ENCODE measurements at regions not wholly inside any gene's neighbourhood (a gene's known extent, or its start where the extent isn't known, plus 50 kb on each side); places are given as distances from the start of the nearest gene placed in this dataset.
"Not testable (repeated sequence)": the region's sequence is repeated elsewhere in the genome, so short reads cannot be mapped to it uniquely, and the experiment has no call there.

DNA sequence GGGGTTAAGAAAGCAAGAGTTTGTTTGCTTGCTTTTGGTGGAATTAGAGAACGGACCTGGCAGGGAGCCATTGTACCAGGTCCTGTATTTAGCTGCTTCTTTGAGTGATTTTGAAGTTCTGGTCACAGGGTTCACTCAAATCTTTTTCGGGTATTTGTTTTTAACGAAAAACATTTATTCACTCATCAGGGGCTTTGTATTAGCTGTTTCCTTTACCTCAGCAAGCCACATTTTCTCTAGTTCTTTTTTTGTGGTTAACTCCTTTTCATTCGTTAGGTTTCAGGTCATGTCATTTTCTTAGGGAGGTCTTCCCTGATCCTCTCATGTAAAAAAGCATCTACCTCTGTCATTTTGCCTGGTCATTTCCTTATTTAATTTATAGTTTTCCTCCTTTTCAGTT is 1502.2 kb downstream of the GRIK2 start:
- DNase-seq, result no peak

DNA sequence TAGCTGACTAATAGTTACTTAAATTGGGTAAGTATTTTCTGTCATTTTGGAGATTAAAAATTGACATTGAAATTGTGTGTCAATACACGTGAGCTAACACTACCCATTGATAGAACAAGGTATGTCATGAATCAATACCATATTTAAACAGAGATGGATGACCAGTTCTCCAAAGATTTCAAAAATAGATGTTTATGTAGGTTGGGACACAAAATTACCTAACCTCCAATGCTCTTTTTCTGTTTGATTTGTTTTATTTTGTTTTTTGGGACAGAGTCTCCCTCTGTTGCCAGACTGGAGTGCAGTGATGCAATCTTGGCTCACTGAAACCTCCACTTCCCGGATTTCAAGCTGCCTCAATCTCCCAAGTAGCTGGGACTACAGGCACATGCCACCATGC is 1491.7 kb downstream of the GRIK2 start:
- DNase-seq, result no peak

DNA sequence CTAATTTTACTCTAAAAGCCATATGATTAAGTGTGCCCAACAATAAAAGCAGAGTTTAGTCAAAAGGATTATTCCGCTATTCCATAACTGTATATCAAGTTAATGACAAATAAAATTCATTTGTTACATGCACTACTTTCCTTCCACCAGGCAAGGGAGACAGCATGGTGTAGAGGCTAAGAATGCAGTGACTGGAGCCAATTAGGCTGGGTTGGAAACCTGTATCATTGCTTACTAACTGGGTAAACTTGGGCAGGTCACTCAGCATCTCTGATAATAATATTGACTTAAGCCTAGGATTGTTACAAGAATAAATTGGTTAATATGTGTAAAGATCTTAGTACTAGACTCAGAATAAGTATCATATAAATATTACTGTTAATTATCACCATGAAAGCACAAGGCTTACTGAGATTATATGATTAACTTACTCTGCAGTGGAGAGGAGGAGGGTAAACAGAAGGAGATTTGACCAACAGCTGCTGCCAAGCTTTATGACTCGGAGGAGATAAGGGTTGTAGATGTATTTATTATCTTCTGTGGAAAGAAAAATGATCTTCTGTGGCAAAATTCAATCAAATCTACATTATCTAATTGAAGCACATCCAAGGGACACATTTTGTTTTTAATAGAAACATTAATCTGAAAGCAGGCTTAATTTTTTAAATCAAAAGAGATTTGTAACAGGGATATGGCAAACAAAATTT is 1459.9 kb downstream of the GRIK2 start:
- no peak for DNase-seq

DNA sequence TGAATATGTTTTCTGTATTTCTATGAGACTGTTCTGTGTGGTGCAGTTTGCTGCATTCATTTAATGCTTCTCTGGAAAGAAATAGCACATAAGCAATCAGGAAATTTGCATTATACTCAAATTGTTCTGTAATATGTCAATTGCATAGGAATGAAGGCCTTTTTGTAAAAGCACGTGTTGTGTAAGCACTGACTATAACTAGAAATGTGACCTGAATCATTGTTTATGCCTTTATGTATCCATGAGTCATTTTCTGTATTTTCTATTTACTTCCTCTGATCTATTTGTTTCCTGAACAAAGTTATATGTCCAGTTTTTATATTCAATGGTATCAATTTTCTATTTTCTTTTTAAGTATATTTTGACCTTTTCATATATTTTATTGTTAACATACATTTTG is 1455.3 kb downstream of the GRIK2 start:
- DNase-seq, result no peak

DNA sequence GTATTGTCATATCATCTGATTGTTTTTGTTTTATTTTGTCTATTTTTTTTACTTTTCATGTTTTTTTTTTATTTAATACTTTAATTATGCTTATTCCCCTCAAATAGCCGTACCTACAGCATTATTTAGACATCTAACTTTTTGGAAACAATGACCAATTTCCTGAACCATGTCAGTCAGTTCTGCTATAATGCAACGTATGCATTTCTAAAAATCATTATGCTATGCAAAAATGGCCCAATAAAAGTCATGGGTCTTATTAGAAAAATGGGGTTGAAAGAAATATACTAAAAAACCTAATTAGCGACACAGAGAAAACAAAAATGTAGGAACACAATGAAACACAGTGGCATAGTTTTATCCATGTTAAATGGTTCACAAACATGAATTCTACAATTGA is 1454.7 kb downstream of the GRIK2 start:
- no peak for DNase-seq

DNA sequence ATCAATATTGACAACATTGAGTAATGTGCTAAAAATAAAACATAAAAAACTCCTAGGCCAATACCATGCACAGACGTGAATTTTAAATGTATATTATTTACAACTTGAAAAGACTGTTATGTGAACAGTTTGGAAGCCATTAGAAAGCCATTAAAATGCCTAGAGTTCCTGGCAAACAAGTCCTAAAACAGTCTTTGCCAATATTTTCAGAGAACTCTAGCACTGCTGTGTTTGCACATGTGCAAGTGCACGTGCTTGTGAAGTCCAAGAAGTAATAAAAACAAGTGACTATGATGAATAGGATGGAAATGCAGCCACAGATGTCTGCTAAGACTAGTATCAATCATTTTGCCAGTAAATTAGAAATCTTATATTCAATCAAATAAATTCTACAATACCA is 1447.6 kb downstream of the GRIK2 start:
- DNase-seq, result no peak

DNA sequence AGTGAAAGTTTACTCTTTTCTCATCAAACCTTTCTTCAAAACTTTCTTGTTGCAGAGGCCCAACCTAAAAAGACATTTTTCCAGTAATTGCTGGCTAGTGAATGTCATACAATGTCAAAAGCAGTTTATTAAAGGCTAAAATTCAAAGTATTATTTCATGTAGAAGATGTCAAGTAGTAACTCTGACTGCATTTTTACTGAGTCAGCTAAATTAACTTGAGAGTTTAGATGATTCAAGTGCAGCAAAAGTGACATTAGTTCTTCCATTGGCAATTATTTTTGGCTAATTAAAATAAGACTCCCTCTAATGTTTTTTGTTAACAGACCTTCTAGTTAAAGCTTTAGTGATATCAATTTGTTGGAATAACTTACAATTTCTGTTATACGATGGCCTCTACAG is 1438.5 kb downstream of the GRIK2 start:
- DNase-seq, result no peak

DNA sequence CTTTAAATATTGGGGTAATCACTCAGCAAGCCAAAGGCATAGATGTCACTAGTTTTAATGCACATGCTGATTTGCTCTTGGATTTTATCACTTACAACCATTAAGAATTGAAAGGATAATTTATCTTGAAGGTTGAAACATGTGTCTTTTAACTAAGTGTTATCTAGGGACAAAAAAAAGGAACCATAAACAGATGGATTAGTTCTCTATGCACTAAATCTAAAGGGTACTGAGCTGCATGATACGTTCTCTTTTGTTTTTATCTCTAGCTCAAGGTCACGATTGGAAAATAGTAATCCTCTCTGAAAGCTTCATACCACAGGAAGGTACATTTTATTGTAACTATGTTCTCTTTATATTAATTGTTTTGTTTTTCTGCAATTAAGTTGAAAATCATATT is 1426.6 kb downstream of the GRIK2 start:
- no peak for DNase-seq

DNA sequence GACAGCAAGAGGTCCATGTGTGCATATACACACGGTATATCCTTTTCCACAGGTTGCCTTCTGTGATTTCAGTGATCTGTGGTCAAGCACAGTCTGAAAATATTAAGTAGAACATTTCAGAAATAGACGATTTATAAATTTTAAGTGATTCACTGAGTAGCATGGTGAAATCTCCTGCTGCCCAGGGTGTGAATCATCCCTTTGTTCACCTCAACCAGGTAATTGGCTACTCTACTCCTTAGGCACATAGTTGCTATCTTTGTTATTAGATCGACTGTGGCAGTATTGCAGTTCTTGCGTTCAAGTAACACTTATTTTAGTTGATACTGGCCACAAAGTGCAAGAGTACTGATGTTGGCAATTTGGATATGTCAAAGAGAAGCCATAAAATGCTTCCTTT is 1421.7 kb downstream of the GRIK2 start:
- DNase-seq, result no peak

DNA sequence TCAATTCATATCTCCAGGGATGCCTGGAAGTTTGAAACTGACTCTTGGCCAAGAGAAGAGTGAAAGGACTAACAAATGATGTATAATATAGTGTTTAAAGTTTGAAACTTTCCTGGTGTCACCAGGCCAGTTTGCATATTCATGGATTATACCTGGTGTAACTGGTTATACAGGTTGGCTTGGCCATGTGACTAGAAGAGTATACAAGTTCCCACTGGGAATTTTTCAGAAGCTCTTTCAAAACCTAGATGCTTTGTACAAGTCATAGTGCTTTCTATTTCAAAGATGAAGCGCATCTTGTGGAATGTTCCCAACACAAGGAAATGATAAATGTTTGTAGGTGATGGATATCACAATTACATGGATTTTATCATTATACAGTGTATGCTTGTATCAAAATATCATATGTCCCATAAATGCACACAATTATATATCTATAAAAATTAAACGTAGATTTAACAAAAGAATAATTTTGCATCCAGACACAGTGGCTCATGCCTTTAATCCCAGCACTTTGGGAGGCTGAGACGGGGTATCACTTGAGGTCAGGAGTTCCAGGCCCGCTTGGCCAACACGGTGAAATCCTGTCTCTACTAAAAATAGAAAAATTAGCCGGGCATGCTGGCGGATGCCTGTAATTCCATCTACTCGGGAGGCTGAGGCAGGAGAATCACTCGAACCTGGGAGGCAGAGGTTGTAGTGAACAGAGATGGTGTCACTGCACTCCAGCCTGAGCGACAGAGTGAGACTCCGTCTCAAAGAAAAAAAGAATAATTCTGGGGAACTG is 1420.2 kb downstream of the GRIK2 start:
- no peak for DNase-seq

DNA sequence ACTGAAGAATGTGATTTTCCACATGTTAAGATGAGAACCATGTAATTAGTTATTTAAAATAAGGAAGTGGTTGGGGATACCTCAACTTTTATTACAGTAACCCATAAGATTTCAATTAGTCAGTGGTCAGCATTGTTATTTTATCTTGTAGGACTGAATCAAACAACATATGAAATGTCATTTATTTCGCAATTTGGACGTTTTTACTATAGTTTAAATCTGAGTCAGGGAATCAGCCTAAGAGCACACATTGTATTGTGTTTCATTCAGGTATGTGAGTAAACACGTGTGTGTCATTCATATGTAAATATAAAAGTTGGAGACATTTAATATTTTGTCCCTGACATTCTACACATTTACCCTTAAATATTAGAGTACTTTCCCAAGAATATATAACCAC is 1418.7 kb downstream of the GRIK2 start:
- no peak for DNase-seq

DNA sequence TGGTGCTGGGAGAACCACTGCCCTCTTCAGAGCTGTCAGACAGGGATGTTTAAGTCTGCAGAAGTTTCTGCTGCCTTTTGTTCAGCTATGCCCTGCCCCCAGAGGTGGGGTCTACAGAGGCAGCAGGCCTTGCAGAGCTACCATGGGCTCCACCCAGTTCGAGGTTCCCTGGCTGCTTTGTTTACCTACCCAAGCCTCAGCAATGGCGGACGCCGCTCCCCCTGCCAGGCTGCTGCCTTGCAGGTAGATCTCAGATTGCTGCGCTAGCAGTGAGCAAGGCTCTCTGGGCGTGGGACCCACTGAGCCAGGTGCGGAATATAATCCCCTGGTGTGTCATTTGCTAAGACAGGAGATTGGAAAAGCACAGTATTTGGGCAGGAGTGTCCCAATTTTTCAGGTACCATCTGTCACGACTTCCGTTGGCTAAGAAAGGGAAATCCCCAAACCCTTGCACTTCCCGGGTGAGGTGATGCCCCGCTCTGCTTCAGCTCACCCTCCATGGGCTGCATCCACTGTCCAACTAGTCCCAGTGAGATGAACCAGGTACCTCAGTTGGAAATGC is 1415.5 kb downstream of the GRIK2 start:
- not testable (repeated sequence) for DNase-seq

DNA sequence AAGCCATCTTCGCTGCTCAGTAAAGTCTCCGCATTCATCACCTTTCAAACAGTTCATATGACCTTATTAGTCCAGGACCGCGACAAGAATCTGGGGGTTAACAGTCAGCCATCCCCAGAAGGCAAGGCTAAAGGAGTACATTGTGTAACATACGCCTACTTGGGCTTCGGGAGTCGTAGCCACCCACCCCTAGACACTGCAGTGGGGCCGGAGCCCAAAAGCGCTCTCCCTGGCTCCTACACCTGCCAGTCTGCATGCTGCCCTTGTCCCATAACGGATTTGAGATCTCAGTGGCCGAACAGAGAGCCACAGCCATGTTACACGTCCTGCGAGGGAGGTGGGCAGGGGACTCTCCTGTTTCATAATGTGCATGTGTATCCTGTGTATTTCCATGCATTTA is 1405.5 kb downstream of the GRIK2 start:
- no peak for DNase-seq

DNA sequence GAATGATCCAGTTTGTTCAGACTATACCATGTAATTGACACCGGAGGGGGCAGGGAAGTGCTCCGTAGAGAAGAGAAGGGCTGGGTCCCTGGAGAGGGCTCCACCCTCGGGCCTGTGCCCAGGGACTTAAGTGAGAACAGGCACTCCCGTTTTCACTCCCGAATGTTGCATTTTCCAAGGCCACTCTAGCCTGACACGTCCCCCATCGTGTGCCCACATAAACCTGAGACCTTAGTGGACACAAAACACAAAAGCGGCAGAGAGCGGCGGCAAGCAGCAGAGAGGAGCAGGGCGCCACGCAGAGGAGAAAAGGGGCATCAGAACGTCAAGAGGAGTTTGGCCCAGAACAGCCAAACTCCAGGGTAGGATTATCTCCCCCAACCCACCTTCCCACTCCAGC is 1405.1 kb downstream of the GRIK2 start:
- peak; percentile 3 for DNase-seq

DNA sequence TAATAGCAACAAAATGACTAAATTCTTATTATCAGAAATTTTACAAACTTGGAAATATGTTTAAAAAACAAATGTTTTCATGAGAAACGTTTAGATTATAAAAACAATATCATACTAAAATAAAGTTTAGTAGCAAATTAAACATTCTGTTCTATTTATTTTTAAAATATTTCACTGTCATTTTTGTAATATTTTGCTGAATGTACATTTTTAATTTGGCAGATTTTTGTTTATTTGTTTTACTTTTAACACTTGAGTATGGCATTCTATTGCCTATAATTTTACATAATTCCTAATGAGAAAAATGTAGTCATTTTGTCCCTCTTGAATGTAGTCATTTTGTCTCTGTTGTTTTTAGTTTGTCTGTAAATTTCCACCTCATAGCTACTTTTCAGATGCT is 1400.2 kb downstream of the GRIK2 start:
- no peak for DNase-seq

DNA sequence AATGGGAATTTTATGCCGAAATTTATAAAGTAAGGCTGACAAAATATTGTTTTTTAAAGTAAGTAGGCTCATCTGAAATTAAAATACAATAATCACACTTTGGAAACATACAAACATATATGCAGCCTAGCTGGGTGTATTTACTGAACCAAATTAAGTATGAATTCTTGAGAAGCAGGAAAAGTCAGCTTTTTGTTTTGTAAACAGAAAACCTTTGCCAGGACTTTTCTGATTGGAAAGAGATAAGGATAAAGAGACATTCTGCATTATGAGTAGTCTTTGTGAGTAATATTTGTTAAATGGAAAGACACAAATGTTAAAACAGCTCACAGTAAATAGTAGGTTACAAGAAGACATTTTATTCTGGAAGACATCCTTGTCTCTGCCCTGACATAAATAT is 1380.8 kb downstream of the GRIK2 start:
- no peak for DNase-seq

DNA sequence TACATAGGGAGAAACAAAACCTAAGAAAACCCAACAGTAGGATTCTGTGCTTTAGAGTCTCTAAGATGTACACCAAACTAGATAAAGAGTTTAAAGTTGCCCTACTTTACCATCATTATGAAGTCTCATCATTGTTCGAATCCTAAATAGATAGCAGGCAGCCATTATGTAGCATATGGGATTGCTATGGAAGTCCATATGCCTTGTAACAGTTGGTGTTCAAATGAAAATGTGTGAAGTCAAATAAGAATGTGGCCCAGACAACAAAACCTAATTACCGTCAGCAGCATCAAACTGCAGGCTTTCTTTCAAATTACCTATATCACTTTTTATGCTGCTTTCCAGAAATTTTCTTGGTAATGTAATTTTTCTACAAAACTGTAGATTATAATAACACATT is 1380.1 kb downstream of the GRIK2 start:
- DNase-seq, result no peak

DNA sequence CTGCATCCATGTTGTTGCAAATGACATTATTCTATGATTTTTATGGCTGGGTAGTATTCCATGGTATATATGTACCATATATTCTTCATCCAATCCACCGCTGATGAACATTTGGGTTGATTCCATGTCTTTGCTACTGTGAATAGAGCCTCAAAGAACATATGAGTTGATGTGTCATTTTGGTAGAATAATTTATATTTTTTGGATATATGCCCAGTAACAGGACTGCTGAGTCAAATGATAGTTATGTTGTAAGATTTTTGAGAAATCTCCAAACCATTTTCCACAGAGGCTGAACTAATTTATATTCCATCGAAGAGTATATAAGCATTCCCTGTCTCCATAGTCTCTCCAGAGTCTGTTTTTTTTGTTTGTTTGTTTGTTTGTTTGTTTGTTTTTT is 1373.5 kb downstream of the GRIK2 start:
- no peak for DNase-seq

DNA sequence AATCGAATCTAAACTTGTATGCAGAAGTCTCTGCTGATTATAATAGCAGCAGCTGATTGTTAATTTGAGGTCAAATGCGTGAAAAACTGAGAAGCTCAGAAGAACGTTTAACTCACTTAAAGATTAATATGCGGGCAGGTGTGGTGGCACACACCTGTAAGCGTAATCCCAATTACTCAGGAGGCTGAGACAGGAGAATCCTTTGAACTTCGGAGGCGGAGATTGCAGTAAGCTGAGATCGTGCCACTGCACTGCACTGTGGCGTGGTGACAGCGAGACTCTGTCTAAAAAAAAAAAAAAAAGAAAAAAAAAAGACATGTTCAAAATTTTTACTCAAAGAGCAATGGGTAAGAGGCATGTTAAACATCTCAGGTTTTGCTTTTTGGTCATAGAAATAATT is 1370.8 kb downstream of the GRIK2 start:
- no peak for DNase-seq

DNA sequence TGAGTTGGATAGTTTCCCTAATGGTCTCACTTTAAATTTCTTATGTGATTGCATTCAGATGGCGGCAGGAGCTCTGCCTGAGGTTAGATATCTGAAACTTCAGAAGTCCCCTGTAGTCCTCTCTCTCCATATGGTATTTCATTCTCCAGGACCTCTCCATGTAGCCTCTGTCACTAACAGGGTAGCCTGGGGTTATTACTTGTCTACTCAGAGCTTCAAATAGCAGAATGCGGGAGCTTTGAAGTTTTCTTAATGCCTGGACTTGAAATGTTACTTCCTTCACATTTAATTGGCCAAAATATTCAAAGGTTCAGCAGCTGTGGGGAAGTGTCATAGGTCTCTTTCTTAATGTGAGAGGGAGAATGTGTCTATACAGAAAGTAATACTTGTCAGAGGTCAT is 1370.4 kb downstream of the GRIK2 start:
- no peak for DNase-seq

DNA sequence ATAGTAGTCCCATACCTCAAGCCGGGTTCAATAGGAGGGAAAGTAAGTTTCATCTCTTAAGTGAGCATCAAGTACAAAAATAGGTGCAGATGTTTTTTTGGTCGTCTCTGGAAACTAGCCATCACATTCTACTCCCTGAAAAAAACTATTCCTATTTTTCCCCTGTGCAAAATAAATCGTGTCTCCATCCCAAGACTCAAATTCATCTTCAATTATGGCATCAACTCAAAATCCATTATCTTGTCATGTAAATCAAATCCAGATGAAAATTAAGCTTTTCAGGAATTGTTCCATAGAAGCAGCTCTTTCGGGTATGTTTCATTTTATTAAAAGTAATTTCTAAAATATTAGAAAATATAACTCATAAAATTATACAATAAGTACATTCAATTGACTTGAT is 1368.4 kb downstream of the GRIK2 start:
- DNase-seq, result no peak

DNA sequence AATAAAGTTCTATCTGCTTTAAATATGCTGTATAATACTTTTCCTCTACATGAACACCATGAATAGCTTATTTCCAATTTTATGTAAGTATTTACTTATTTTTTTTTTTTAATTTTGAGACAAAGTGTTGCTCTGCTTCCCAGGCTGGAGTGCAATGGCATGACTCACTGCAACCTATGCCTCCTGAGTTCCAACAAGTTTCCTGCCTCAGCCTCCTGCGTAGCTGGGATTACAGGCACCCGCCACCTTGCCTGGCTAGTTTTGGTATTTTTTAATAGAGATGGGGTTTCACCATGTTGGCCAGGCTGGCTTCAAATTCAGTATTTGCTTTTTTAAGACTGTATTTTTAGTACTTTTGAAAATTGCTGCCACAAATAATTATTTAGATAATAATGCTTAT is 1365.9 kb downstream of the GRIK2 start:
- DNase-seq, result no peak

DNA sequence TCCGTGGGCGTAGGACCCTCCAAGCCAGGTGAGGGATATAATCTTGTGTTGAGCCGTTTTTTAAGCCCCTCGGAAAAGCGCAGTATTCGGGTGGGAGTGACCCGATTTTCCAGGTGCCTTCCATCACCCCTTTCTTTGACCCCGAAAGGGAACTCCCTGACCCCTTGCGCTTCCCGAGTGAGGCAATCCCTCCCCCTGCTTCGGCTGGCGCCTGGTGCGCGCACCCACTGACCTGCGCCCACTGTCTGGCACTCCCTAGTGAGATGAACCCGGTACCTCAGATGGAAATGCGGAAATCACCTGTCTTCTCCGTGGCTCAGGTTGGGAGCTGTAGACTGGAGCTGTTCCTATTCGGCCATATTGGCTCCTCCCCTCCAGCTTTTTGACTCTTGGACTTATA is 1365.0 kb downstream of the GRIK2 start:
- not testable (repeated sequence) for DNase-seq
